ENCODE measurements at regions not wholly inside any gene's neighbourhood (a gene's known extent, or its start where the extent isn't known, plus 50 kb on each side); places are given as distances from the start of the nearest gene placed in this dataset.

- ATAC-seq (no peak), FAIRE-seq (no peak), DNase-seq (ENCODE audit: extremely low read depth in 1 of 4, low spot score in 3 of 4) (no peak)
- POLR2A ChIA-PET = no interaction called here
- H3K9ac ChIP-seq (ENCODE audit: insufficient read depth in 1 of 2, low read depth in 2 of 2, low read length in 2 of 2) = no peak overlapping the region
- no peaks in the 10 kb centered on the region for H3K36me3 ChIP-seq (ENCODE audit: control insufficient read depth, insufficient read depth, low read length)
- no peaks in the 10 kb centered on the region; the same call in 1 of the 2 replicates for H3K9me3 ChIP-seq (replicated peaks; ENCODE audit: control insufficient read depth, insufficient read depth, low read depth, low read length)
- TF ChIP-seq CEBPG (CRISPR knock-in tag; IDR thresholded peaks at IDR 0.05) (no peak), CEBPG (tag; conservative IDR thresholded peaks at IDR 0.05 in 1 of 2, IDR thresholded peaks at IDR 0.05 in 1 of 2) (no peak), HDAC3 (IDR thresholded peaks at IDR 0.05; ENCODE audit: borderline replicate concordance, partially characterized antibody) (no peak), ZFPM2 (CRISPR knock-in tag; IDR thresholded peaks at IDR 0.05) (no peak), FUS (optimal IDR thresholded peaks at IDR 0.05; ENCODE audit: low read depth, low read length) (no peak), SRSF1 (IDR thresholded peaks at IDR 0.05; ENCODE audit: low read depth, low read length) (no peak)
- CTCF ChIA-PET (ENCODE audit: low intra/inter-chr PET ratio) = interaction anchor here (0.8 kb wide), 1 partner anchor 12 kb away, joined by 3 read pairs; no protein-coding TSS in a partner anchor
- H3K4me3 ChIP-seq = no peak overlapping the region
- H2AFZ ChIP-seq (ENCODE audit: low read depth, low read length) = no peak overlapping the region
- H3K9me1 ChIP-seq (ENCODE audit: control insufficient read depth, insufficient read depth, low read length) = no peaks in the 10 kb centered on the region
- no peaks in the 10 kb centered on the region for H4K20me1 ChIP-seq (replicated peaks; ENCODE audit: control insufficient read depth, insufficient read depth, low read length)
- no peaks in the 10 kb centered on the region for H3K4me1 ChIP-seq (replicated peaks in 1 of 2; ENCODE audit: control insufficient read depth in 2 of 2, insufficient read depth in 2 of 2, low read length in 2 of 2)
- H3K79me2 ChIP-seq (ENCODE audit: control insufficient read depth, insufficient read depth, low read length) = no peaks in the 10 kb centered on the region
- intact Hi-C loops (cut with micrococcal nuclease) (no loop called here), in situ Hi-C loops (cut with MboI) (no loop called here)
- no peak overlapping the region for H3K27ac ChIP-seq (ENCODE audit: extremely low read depth, low read depth, low read length)
- H3K4me2 ChIP-seq (ENCODE audit: insufficient read depth, low read length) = no peak overlapping the region
- no peaks in the 10 kb centered on the region for H3K27me3 ChIP-seq (ENCODE audit: control insufficient read depth in 2 of 2, insufficient read depth in 2 of 2, low read length in 2 of 2)
- no TSS peak for BruUV-seq (replicated peaks)
These were observed 682.0 kb downstream of the LTN1 start for GRCh38 chr21:28310711-28311110.

GRCh38 chr21:28310171-28310685 is 682.4 kb downstream of the LTN1 start:
- Histone ChIP-seq H3K27me3 (ENCODE audit: control insufficient read depth in 2 of 2, insufficient read depth in 2 of 2, low read length in 2 of 2) (no peaks in the 10 kb centered on the region), H4K20me1 (replicated peaks; ENCODE audit: control insufficient read depth, insufficient read depth, low read length) (no peaks in the 10 kb centered on the region), H3K9ac (ENCODE audit: insufficient read depth in 1 of 2, low read depth in 2 of 2, low read length in 2 of 2) (no peak overlapping the region), H3K36me3 (ENCODE audit: control insufficient read depth, insufficient read depth, low read length) (no peaks in the 10 kb centered on the region), H3K79me2 (ENCODE audit: control insufficient read depth, insufficient read depth, low read length) (no peaks in the 10 kb centered on the region), H3K27ac (ENCODE audit: extremely low read depth, low read depth, low read length) (no peak overlapping the region), H3K4me2 (ENCODE audit: insufficient read depth, low read length) (no peak overlapping the region), H3K4me1 (replicated peaks in 1 of 2; ENCODE audit: control insufficient read depth in 2 of 2, insufficient read depth in 2 of 2, low read length in 2 of 2) (no peaks in the 10 kb centered on the region), H3K9me1 (ENCODE audit: control insufficient read depth, insufficient read depth, low read length) (no peaks in the 10 kb centered on the region), H3K9me3 (replicated peaks; ENCODE audit: control insufficient read depth, insufficient read depth, low read depth, low read length) (no peaks in the 10 kb centered on the region; the same call in 1 of the 2 replicates), H2AFZ (ENCODE audit: low read depth, low read length) (no peak overlapping the region), H3K4me3 (no peak overlapping the region)
- FAIRE-seq (no peak), DNase-seq (ENCODE audit: extremely low read depth in 1 of 4, low spot score in 3 of 4) (no peak), ATAC-seq (no peak)
- ChIA-PET CTCF (ENCODE audit: low intra/inter-chr PET ratio) (interaction anchor here (0.8 kb wide), 1 partner anchor 11 kb away, joined by 3 read pairs; no protein-coding TSS in a partner anchor), POLR2A (no interaction called here)
- intact Hi-C loops (cut with micrococcal nuclease) (no loop called here), in situ Hi-C loops (cut with MboI) (no loop called here)
- TF ChIP-seq ZNF445 (CRISPR knock-in tag; IDR thresholded peaks at IDR 0.05; ENCODE audit: low read depth) = no peak
- TF ChIP-seq ZNF696 (CRISPR knock-in tag; conservative IDR thresholded peaks at IDR 0.05) = no peak
- TF ChIP-seq BRD9 (IDR thresholded peaks at IDR 0.05; ENCODE audit: low read depth, partially characterized antibody) = no peak
- TF ChIP-seq ZNF280A (IDR thresholded peaks at IDR 0.05; ENCODE audit: low read depth, partially characterized antibody) = no peak
- 0% methylated on average over 5 of the region's 5 CpGs for WGBS (ENCODE audit: insufficient coverage, low coverage, missing lambda C conversion rate)
- no TSS peak for BruUV-seq (replicated peaks)
